ENCODE measurements at regions not wholly inside any gene's neighbourhood (a gene's known extent, or its start where the extent isn't known, plus 50 kb on each side); places are given as distances from the start of the nearest gene placed in this dataset.

GRCh38 chr4:35789899-35790574, 454.3 kb downstream of the ARAP2 start (continued):
- TF ChIP-seq CHD7 (IDR thresholded peaks at IDR 0.05; ENCODE audit: insufficient replicate concordance, low read length) = no peak
- no peak for TF ChIP-seq RAD21 (IDR thresholded peaks at IDR 0.05 in 1 of 2, conservative IDR thresholded peaks at IDR 0.05 in 1 of 2; ENCODE audit: low read depth in 2 of 2, low read length in 2 of 2)
- TF ChIP-seq RXRA (IDR thresholded peaks at IDR 0.05; ENCODE audit: insufficient read depth, low read depth, low read length) = no peak
- no peak for TF ChIP-seq CBX5 (IDR thresholded peaks at IDR 0.05; ENCODE audit: low read depth, low read length)
- TF ChIP-seq ASH2L (IDR thresholded peaks at IDR 0.05; ENCODE audit: low read length) = no peak
- no peak for TF ChIP-seq SIX5 (IDR thresholded peaks at IDR 0.05; ENCODE audit: low read depth, low read length)
- no peak for TF ChIP-seq SP1 (IDR thresholded peaks at IDR 0.05; ENCODE audit: low read depth, low read length)
